Astrocyte (in vitro differentiated cells and primary cell): ENCODE measurements at regions not wholly inside any gene's neighbourhood (a gene's known extent, or its start where the extent isn't known, plus 50 kb on each side); places are given as distances from the start of the nearest gene placed in this dataset.

Experiments
- CTCF ChIP-seq: IDR thresholded peaks from 2 replicates; pipeline ENCODE4 v1.5.1; 2011; ENCODE audit warnings: low read depth, mild to moderate bottlenecking, inconsistent platforms, low read length, moderate library complexity; ENCODE audit not compliant: insufficient read depth
- EZH2 ChIP-seq: IDR thresholded peaks from 2 replicates; pipeline ENCODE4 v1.6.1; 2012; ENCODE audit warnings: mild to moderate bottlenecking, low read length, inconsistent platforms; ENCODE audit not compliant: insufficient read depth

- no peak for TF ChIP-seq EZH2
- TF ChIP-seq CTCF: no peak
Measured at GRCh38 chr5:8491254-8491653, 622.3 kb downstream of the MTRR start.
